SK-N-SH treated with all-trans-retinoic acid at 6 μM for 48 hours (cell line): ENCODE measurements at regions not wholly inside any gene's neighbourhood (a gene's known extent, or its start where the extent isn't known, plus 50 kb on each side); places are given as distances from the start of the nearest gene placed in this dataset.
"Not testable (repeated sequence)": the region's sequence is repeated elsewhere in the genome, so short reads cannot be mapped to it uniquely, and the experiment has no call there.

Experiments
- ATAC-seq: fragments of 200-7000 bp; cut with Tn5 transposase; 3 replicates; pipeline ENCODE4 v1.9.1; 2020; ENCODE audit warnings: mild to moderate bottlenecking, moderate library complexity
- ARNTL ChIP-seq: fragments of 450-650 bp; formaldehyde crosslinking; IDR thresholded peaks from 2 replicates; pipeline ENCODE4 v1.5.0; 2020; ENCODE audit warnings: low read depth, mild to moderate bottlenecking, moderate library complexity, borderline replicate concordance
- BACH2 ChIP-seq: fragments of 250-450 bp; sonication (Bioruptor Pico); IDR thresholded peaks from 2 replicates; pipeline ENCODE4 v1.9.0; 2021; ENCODE audit warnings: mild to moderate bottlenecking, borderline replicate concordance
- CREB5 ChIP-seq: fragments of 250-450 bp; sonication (Bioruptor Pico); IDR thresholded peaks from 2 replicates; pipeline ENCODE4 v1.5.1; 2020; ENCODE audit warnings: low read depth, mild to moderate bottlenecking, moderate library complexity
- CSDC2 ChIP-seq: fragments of 250-450 bp; sonication (Bioruptor Pico); IDR thresholded peaks from 2 replicates; pipeline ENCODE4 v1.5.0; 2020; ENCODE audit warnings: mild to moderate bottlenecking, moderate library complexity
- CSRNP3 ChIP-seq: fragments of 250-450 bp; sonication (Bioruptor Pico); IDR thresholded peaks from 2 replicates; pipeline ENCODE4 v1.5.1; 2021; ENCODE audit warnings: mild to moderate bottlenecking, moderate library complexity
- ESRRG ChIP-seq: fragments of 250-450 bp; sonication (Bioruptor Pico); IDR thresholded peaks from 2 replicates; pipeline ENCODE4 v1.6.1; 2021; ENCODE audit warnings: mild to moderate bottlenecking
- GLIS3 ChIP-seq: fragments of 250-450 bp; sonication (Bioruptor Pico); IDR thresholded peaks from 2 replicates; pipeline ENCODE4 v1.5.0; 2020; ENCODE audit warnings: mild to moderate bottlenecking, moderate library complexity
- ISL1 ChIP-seq: fragments of 250-450 bp; sonication (Bioruptor Pico); IDR thresholded peaks from 2 replicates; pipeline ENCODE4 v2.1.2; 2022; ENCODE audit warnings: mild to moderate bottlenecking, moderate library complexity
- OSR1 ChIP-seq: fragments of 250-450 bp; sonication (Bioruptor Pico); IDR thresholded peaks from 2 replicates; pipeline ENCODE4 v1.8.0; 2022; ENCODE audit warnings: moderate library complexity, mild to moderate bottlenecking, inconsistent platforms
- POU6F1 ChIP-seq: fragments of 250-450 bp; sonication (Bioruptor Pico); IDR thresholded peaks from 2 replicates; pipeline ENCODE4 v1.8.0; 2021; ENCODE audit warnings: low read depth, mild to moderate bottlenecking, moderate library complexity, borderline replicate concordance
- PPARA ChIP-seq: fragments of 250-450 bp; sonication (Bioruptor Pico); IDR thresholded peaks from 2 replicates; pipeline ENCODE4 v1.5.0; 2020; ENCODE audit warnings: mild to moderate bottlenecking, borderline replicate concordance
- RARB ChIP-seq: fragments of 250-450 bp; sonication (Bioruptor Pico); IDR thresholded peaks from 2 replicates; pipeline ENCODE4 v1.8.0; 2021; ENCODE audit warnings: mild to moderate bottlenecking, moderate library complexity
- SNAI2 ChIP-seq: fragments of 250-450 bp; sonication (Bioruptor Pico); IDR thresholded peaks from 2 replicates; pipeline ENCODE4 v1.5.0; 2020; ENCODE audit warnings: mild to moderate bottlenecking, moderate library complexity
- TCF4 ChIP-seq: fragments of 250-450 bp; sonication (Bioruptor Pico); IDR thresholded peaks from 2 replicates; pipeline ENCODE4 v1.8.0; 2021; ENCODE audit warnings: mild to moderate bottlenecking, moderate library complexity, borderline replicate concordance
- TOX ChIP-seq: fragments of 250-450 bp; sonication (Bioruptor Pico); IDR thresholded peaks from 2 replicates; pipeline ENCODE4 v1.8.0; 2021; ENCODE audit warnings: mild to moderate bottlenecking, moderate library complexity, borderline replicate concordance
- ZFP3 ChIP-seq: fragments of 250-450 bp; sonication (Bioruptor Pico); IDR thresholded peaks from 2 replicates; pipeline ENCODE4 v1.5.0; 2020; ENCODE audit warnings: mild to moderate bottlenecking, moderate library complexity
- ZFP30 ChIP-seq: fragments of 450-650 bp; formaldehyde crosslinking; IDR thresholded peaks from 2 replicates; pipeline ENCODE4 v1.5.0; 2022; ENCODE audit warnings: mild to moderate bottlenecking, moderate library complexity
- ZNF565 ChIP-seq: fragments of 450-650 bp; formaldehyde crosslinking; conservative IDR thresholded peaks from 2 replicates; pipeline ENCODE4 v1.5.0; 2020; ENCODE audit warnings: low read depth, mild to moderate bottlenecking, moderate library complexity
- ZNF70 ChIP-seq: fragments of 450-650 bp; formaldehyde crosslinking; IDR thresholded peaks from 2 replicates; pipeline ENCODE4 v1.5.0; 2020; ENCODE audit warnings: mild to moderate bottlenecking, moderate library complexity
- ZNF8 ChIP-seq: fragments of 450-650 bp; formaldehyde crosslinking; IDR thresholded peaks from 2 replicates; pipeline ENCODE4 v1.5.0; 2020; ENCODE audit warnings: mild to moderate bottlenecking, moderate library complexity
- TF ChIP-seq, protein P1 (sequence below): fragments of 250-450 bp; sonication (Bioruptor Pico); IDR thresholded peaks from 2 replicates; pipeline ENCODE4 v1.8.0; 2020; ENCODE audit warnings: mild to moderate bottlenecking, moderate library complexity, borderline replicate concordance
- TF ChIP-seq, protein P2 (sequence below): fragments of 250-450 bp; sonication (Bioruptor Pico); IDR thresholded peaks from 2 replicates; pipeline ENCODE4 v1.5.0; 2020; ENCODE audit warnings: mild to moderate bottlenecking, moderate library complexity

DNA sequence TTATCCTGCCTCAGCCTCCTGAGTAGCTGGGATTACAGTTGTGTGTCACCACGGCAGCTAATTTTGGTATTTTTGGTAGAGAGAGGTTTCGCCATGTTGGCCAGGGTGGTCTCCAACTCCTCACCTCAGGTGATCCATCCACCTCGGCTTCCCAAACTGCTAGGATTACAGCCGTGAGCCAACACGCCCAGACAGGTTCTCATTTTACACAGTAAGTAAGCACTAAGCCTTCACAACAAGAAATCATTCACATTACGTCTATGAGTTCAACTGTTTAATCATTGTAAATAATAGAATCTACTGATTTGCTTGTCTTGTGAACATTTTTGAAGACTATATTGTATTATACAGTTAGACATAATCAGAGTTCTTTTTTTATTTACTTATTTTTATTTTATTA lies 131.5 kb upstream of the LRATD1 start:
- no peak for ATAC-seq
- TF ChIP-seq ZNF70 (CRISPR knock-in tag) (no peak), POU6F1 (CRISPR knock-in tag) (no peak), CREB5 (CRISPR knock-in tag) (no peak), CSRNP3 (CRISPR knock-in tag) (no peak), BACH2 (CRISPR knock-in tag) (no peak), PPARA (CRISPR knock-in tag) (no peak)
- TF ChIP-seq, protein P1, sequence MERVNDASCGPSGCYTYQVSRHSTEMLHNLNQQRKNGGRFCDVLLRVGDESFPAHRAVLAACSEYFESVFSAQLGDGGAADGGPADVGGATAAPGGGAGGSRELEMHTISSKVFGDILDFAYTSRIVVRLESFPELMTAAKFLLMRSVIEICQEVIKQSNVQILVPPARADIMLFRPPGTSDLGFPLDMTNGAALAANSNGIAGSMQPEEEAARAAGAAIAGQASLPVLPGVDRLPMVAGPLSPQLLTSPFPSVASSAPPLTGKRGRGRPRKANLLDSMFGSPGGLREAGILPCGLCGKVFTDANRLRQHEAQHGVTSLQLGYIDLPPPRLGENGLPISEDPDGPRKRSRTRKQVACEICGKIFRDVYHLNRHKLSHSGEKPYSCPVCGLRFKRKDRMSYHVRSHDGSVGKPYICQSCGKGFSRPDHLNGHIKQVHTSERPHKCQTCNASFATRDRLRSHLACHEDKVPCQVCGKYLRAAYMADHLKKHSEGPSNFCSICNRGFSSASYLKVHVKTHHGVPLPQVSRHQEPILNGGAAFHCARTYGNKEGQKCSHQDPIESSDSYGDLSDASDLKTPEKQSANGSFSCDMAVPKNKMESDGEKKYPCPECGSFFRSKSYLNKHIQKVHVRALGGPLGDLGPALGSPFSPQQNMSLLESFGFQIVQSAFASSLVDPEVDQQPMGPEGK (CRISPR knock-in tag) = no peak

GRCh38 chr2:14506955-14507354 lies 125.6 kb upstream of the LRATD1 start:
- not testable (repeated sequence) for ATAC-seq

DNA sequence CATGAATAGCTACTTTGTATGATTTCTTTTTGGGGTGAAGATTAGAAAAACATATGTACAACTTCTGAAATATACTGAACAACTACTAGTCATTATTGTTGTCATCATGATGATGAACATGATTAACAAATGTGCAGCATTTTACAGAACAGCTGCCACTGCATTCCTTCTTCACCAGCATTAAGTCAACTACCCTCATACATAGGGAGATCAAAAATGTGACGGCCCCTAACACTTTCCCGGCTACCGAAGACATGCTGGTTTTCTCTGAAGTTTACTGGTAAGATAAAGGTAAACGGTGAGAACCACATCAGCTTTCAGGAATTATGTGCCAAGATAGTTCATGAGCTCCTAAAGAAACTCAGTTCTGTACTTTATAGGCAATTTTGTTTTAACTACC lies 121.0 kb upstream of the LRATD1 start:
- no peak for TF ChIP-seq TCF4 (CRISPR knock-in tag)
- TF ChIP-seq ZFP30 (CRISPR knock-in tag) = no peak
- no peak for TF ChIP-seq ZNF70 (CRISPR knock-in tag)
- TF ChIP-seq TOX (CRISPR knock-in tag) = no peak
- no peak for TF ChIP-seq ARNTL (CRISPR knock-in tag)
- no peak for ATAC-seq

- no peak for ATAC-seq
- no peak for TF ChIP-seq ZNF565
- TF ChIP-seq ISL1 (CRISPR knock-in tag) = no peak
- TF ChIP-seq POU6F1 (CRISPR knock-in tag) = no peak
- TF ChIP-seq ZFP30 (CRISPR knock-in tag) = no peak
- no peak for TF ChIP-seq RARB (CRISPR knock-in tag)
- no peak for TF ChIP-seq TCF4 (CRISPR knock-in tag)
- no peak for TF ChIP-seq BACH2 (CRISPR knock-in tag)
- no peak for TF ChIP-seq OSR1
- no peak for TF ChIP-seq SNAI2 (CRISPR knock-in tag)
- TF ChIP-seq ARNTL (CRISPR knock-in tag) = no peak
- TF ChIP-seq ZFP3 (CRISPR knock-in tag) = no peak
- TF ChIP-seq ESRRG (CRISPR knock-in tag) = no peak
- TF ChIP-seq, protein P2, sequence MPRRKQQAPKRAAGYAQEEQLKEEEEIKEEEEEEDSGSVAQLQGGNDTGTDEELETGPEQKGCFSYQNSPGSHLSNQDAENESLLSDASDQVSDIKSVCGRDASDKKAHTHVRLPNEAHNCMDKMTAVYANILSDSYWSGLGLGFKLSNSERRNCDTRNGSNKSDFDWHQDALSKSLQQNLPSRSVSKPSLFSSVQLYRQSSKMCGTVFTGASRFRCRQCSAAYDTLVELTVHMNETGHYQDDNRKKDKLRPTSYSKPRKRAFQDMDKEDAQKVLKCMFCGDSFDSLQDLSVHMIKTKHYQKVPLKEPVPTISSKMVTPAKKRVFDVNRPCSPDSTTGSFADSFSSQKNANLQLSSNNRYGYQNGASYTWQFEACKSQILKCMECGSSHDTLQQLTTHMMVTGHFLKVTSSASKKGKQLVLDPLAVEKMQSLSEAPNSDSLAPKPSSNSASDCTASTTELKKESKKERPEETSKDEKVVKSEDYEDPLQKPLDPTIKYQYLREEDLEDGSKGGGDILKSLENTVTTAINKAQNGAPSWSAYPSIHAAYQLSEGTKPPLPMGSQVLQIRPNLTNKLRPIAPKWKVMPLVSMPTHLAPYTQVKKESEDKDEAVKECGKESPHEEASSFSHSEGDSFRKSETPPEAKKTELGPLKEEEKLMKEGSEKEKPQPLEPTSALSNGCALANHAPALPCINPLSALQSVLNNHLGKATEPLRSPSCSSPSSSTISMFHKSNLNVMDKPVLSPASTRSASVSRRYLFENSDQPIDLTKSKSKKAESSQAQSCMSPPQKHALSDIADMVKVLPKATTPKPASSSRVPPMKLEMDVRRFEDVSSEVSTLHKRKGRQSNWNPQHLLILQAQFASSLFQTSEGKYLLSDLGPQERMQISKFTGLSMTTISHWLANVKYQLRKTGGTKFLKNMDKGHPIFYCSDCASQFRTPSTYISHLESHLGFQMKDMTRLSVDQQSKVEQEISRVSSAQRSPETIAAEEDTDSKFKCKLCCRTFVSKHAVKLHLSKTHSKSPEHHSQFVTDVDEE (CRISPR knock-in tag) = no peak
- no peak for TF ChIP-seq ZNF8 (CRISPR knock-in tag)
- TF ChIP-seq, protein P1 (CRISPR knock-in tag) = no peak
- no peak for TF ChIP-seq CSDC2 (CRISPR knock-in tag)
- no peak for TF ChIP-seq GLIS3 (CRISPR knock-in tag)
Measured at GRCh38 chr2:14513903-14514302, 118.6 kb upstream of the LRATD1 start.
